NB4 (cell line): ENCODE measurements at regions not wholly inside any gene's neighbourhood (a gene's known extent, or its start where the extent isn't known, plus 50 kb on each side); places are given as distances from the start of the nearest gene placed in this dataset.

Experiments used
- DNase-seq: peaks from one replicate; pipeline ENCODE4 v3.0.0; 2010; ENCODE audit warnings: low read depth
- H3K4me3 ChIP-seq: one replicate; pipeline ENCODE4 v1.5.1; 2011; ENCODE audit warnings: mild to moderate bottlenecking, low read depth, low read length, moderate library complexity
- CTCF ChIP-seq: IDR thresholded peaks from one replicate; pipeline ENCODE4 v1.5.1; 2012; ENCODE audit warnings: low read depth, low read length
- MAX ChIP-seq: IDR thresholded peaks from 2 replicates; pipeline ENCODE4 v1.6.1; 2011; ENCODE audit warnings: low read depth, low read length
- MYC ChIP-seq: IDR thresholded peaks from 2 replicates; pipeline ENCODE4 v1.6.1; 2011; ENCODE audit warnings: low read depth, low read length
- POLR2A ChIP-seq: IDR thresholded peaks from 2 replicates; pipeline ENCODE4 v1.6.1; 2011; ENCODE audit warnings: mild to moderate bottlenecking; ENCODE audit not compliant: insufficient read length; ENCODE audit errors: extremely low read depth

- no peak for DNase-seq
- TF ChIP-seq POLR2A (no peak), MAX (no peak), CTCF (no peak), MYC (no peak)
- no peak overlapping the region for H3K4me3 ChIP-seq
Measured at GRCh38 chr4:180153587-180153986, 2089.6 kb upstream of the TENM3 start.

GRCh38 chr4:180156684-180157083, 2086.5 kb upstream of the TENM3 start:
- H3K4me3 ChIP-seq: no peak overlapping the region
- no peak for TF ChIP-seq POLR2A
- no peak for TF ChIP-seq MAX
- TF ChIP-seq CTCF: no peak
- TF ChIP-seq MYC: no peak

GRCh38 chr4:180160195-180160983, 2082.8 kb upstream of the TENM3 start:
- H3K4me3 ChIP-seq: no peak overlapping the region
- no peak for DNase-seq
- TF ChIP-seq POLR2A: no peak
- TF ChIP-seq CTCF: no peak
- no peak for TF ChIP-seq MYC
- TF ChIP-seq MAX: no peak

More at GRCh38 chr4:180156684-180157083, 2086.5 kb upstream of the TENM3 start:
- DNase-seq: no peak

- no peak for DNase-seq
- TF ChIP-seq CTCF: no peak
- TF ChIP-seq MAX: no peak
- TF ChIP-seq MYC: no peak
- TF ChIP-seq POLR2A: no peak
- no peak overlapping the region for H3K4me3 ChIP-seq
Measured at GRCh38 chr4:180164799-180165198, 2078.4 kb upstream of the TENM3 start.

- H3K4me3 ChIP-seq: no peak overlapping the region
- DNase-seq: peak; percentile 11
- TF ChIP-seq CTCF (no peak), MAX (no peak), MYC (no peak), POLR2A (no peak)
Measured at GRCh38 chr4:180169394-180169793, 2073.8 kb upstream of the TENM3 start.
